Adipocyte (in vitro differentiated cells): ENCODE measurements at regions not wholly inside any gene's neighbourhood (a gene's known extent, or its start where the extent isn't known, plus 50 kb on each side); places are given as distances from the start of the nearest gene placed in this dataset.

Experiments used
- DNase-seq: peaks from one replicate; pipeline ENCODE4 v3.0.0-alpha.2; 2015; ENCODE audit warnings: low read depth
- H3K27me3 ChIP-seq: replicated peaks from 2 replicates; pipeline ENCODE4 v1.7.0; 2013; ENCODE audit warnings: mild to moderate bottlenecking, low read length, moderate library complexity; ENCODE audit not compliant: control insufficient read depth, insufficient read depth
- H3K36me3 ChIP-seq: 2 replicates; pipeline ENCODE4 v1.7.0; 2013; ENCODE audit warnings: low read length, mild to moderate bottlenecking, moderate library complexity; ENCODE audit not compliant: control insufficient read depth, insufficient read depth, severe bottlenecking
- H3K4me1 ChIP-seq: 2 replicates; pipeline ENCODE4 v1.7.0; 2013; ENCODE audit warnings: mild to moderate bottlenecking, low read length, moderate library complexity; ENCODE audit not compliant: control insufficient read depth, insufficient read depth
- H3K4me3 ChIP-seq: 2 replicates; pipeline ENCODE4 v1.7.0; 2013; ENCODE audit warnings: mild to moderate bottlenecking, low read length, moderate library complexity
- H3K9ac ChIP-seq: 2 replicates; pipeline ENCODE4 v1.7.0; 2013; ENCODE audit warnings: mild to moderate bottlenecking, low read length, moderate library complexity
- H3K9me3 ChIP-seq: 2 replicates; pipeline ENCODE4 v1.7.0; 2013; ENCODE audit warnings: mild to moderate bottlenecking, low read length, moderate library complexity; ENCODE audit not compliant: control insufficient read depth

DNA sequence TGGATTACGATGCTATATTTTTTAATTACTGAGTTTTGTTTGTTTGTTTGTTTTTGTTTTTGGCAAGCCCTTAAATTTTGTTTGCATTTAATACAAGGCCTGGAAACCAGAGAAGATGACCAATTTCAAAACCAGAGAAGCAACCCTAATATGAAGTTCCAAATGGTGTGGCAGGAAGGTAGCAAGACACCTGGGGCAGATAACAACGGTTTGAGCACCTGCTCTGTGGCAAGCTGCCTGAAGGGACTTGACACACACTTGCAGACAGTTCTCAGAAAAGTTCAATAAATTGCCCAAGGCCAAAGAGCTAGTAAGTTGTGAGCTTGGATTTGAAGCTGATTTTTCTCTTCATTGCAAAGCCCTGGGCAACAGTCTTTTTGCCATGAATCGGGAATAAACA is 151.2 kb upstream of the UBE2E1 start:
- Histone ChIP-seq H3K36me3 (no peaks in the 10 kb centered on the region), H3K4me1 (peaks cover 8% of the 10 kb centered on the region), H3K4me3 (no peak overlapping the region), H3K9me3 (peaks cover 6% of the 10 kb centered on the region), H3K27me3 (no peaks in the 10 kb centered on the region), H3K9ac (no peak overlapping the region)
- no peak for DNase-seq

DNA sequence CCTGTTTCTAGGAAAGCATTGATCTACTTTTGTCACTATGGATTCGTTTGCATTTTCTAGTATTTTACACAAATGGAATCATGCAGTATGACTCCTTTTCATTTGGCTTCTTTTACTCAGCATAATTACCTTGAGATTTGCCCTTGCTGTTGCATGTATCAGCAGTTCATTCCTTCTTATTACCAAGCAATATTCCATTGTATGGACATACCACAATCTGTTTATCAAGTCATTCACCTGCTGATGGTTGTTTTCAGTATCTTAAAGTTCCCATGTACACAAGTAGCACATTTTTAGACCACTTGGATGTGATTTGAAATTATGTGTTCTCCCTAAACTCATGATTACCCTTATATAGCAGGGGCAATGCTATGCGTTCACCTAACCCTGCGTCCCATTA is 150.0 kb upstream of the UBE2E1 start:
- H3K27me3 ChIP-seq = no peaks in the 10 kb centered on the region
- H3K36me3 ChIP-seq = no peaks in the 10 kb centered on the region
- no peak overlapping the region for H3K4me3 ChIP-seq
- DNase-seq = no peak
- H3K9ac ChIP-seq = no peak overlapping the region
- peaks cover 6% of the 10 kb centered on the region for H3K9me3 ChIP-seq
- H3K4me1 ChIP-seq = peaks cover 4% of the 10 kb centered on the region

DNA sequence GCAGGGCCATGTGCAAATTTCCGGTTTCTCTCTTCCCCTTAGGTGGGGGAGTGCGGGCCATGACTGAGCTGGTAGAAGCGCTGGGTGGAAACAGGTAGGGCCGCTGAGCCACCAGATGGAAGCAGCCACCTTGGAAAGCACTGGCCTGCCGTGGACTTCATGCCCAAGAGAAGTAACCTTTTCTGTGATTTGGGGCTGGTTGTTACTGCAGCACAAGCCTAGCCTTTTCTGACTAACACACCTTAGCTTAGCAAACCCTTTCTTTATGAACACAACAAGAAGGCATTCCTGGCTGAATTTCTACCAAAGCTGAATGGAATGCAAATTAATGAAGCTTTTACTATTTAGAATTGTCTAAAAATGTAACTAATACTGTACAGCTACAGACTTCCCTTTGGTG is 149.6 kb upstream of the UBE2E1 start:
- H3K4me3 ChIP-seq = no peak overlapping the region
- no peak overlapping the region for H3K9ac ChIP-seq
- H3K27me3 ChIP-seq = no peaks in the 10 kb centered on the region
- H3K9me3 ChIP-seq = peaks cover 6% of the 10 kb centered on the region
- DNase-seq = no peak
- no peaks in the 10 kb centered on the region for H3K36me3 ChIP-seq
- H3K4me1 ChIP-seq = no peaks in the 10 kb centered on the region

DNA sequence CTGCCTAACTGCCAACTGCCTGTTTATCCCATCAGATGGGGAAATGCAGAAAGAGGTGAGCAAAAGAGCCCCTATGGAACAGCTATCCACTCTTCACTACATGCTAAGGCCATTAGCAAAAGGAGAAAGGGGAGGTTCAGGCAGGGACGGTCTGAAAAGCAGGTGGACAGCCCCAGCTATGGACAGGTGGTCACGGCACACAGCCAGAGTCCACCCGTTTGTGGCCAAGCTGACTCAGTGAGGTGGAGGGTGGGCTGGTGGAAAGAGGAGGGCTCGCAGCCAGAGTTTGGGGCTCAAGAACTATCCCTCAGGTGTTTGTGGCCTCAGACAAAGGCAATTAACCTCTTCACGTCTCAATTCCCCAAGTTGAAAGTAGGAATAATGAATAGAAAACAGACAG is 148.9 kb upstream of the UBE2E1 start:
- Histone ChIP-seq H3K4me1 (no peaks in the 10 kb centered on the region), H3K4me3 (no peak overlapping the region), H3K36me3 (no peaks in the 10 kb centered on the region), H3K27me3 (no peaks in the 10 kb centered on the region), H3K9ac (no peak overlapping the region), H3K9me3 (peaks cover 6% of the 10 kb centered on the region)
- DNase-seq = no peak

DNA sequence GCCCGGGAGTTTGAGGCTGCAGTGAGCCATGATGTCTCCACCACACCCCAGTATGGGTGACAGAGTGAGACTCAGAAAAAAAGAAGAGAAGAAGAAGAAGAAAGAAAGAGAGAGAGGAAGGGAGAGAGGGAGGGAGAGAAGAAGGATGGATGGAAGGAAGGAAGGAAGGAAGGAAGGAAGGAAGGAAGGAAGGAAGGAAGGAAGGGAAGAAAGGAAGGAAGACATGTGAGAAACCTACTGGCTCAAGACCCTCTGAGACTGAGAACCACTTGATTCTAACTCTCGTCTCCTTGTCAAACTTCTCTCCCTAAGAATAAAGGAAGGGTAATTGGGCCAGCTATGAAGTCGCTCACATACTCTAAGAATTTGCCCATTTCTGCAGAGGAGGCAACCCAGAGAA is 148.1 kb upstream of the UBE2E1 start:
- no peak for DNase-seq
- peaks cover 6% of the 10 kb centered on the region for H3K9me3 ChIP-seq
- H3K9ac ChIP-seq = no peak overlapping the region
- H3K4me1 ChIP-seq = no peaks in the 10 kb centered on the region
- no peaks in the 10 kb centered on the region for H3K36me3 ChIP-seq
- no peaks in the 10 kb centered on the region for H3K27me3 ChIP-seq
- H3K4me3 ChIP-seq = no peak overlapping the region

DNA sequence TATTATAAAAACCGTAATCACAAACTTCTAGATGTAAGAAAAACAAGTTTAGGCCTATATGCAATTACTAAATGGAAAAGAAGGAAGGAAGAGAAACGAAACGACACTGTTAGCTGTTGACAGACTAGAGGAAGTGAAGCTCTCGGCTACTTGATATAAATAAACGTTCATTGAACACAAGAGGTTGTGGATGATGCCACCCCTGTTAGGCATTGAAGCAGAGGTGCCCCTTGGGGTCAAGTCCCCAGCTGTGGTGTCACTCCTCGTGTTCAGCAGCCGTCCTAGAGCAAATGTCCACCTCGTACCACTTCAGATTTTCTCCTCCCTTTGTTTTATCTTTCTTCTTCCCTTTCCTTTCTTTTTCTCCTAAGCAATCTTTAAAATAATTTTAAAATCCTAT is 146.5 kb upstream of the UBE2E1 start:
- H3K9ac ChIP-seq = no peak overlapping the region
- no peak for DNase-seq

DNA sequence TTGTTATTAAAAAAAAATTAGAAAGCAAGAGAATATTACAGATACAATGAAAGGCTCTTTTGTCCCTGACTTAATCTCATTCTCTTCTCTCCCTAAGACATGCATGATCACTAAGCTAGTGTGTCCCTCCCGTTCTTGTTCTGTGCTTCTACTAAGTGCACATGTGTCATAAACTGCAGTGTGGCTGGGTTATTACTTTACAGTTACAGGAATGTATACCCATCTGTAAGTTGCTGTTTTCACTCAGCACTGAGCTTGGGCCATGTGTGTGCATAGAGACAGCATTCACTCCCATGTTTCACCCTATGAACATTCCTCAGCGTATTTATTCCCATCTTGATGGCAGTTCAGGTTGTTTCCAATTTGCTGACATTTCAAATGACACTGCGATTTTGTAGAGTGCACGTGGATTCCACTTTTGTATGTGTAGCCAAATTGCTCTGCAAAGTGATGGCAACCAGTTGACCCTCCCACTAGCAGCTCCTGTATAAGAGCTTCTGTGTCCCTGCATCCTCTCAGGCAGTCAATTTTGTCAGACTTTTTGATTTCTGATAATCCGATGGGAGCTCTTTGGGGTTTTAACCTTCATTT is 145.8 kb upstream of the UBE2E1 start:
- no peak overlapping the region for H3K4me3 ChIP-seq
- DNase-seq = no peak

More for the DNA sequence above, 146.5 kb upstream of the UBE2E1 start:
- Histone ChIP-seq H3K4me3 (no peak overlapping the region), H3K4me1 (peaks cover 7% of the 10 kb centered on the region), H3K9me3 (peaks cover 6% of the 10 kb centered on the region), H3K36me3 (no peaks in the 10 kb centered on the region), H3K27me3 (no peaks in the 10 kb centered on the region)

DNA sequence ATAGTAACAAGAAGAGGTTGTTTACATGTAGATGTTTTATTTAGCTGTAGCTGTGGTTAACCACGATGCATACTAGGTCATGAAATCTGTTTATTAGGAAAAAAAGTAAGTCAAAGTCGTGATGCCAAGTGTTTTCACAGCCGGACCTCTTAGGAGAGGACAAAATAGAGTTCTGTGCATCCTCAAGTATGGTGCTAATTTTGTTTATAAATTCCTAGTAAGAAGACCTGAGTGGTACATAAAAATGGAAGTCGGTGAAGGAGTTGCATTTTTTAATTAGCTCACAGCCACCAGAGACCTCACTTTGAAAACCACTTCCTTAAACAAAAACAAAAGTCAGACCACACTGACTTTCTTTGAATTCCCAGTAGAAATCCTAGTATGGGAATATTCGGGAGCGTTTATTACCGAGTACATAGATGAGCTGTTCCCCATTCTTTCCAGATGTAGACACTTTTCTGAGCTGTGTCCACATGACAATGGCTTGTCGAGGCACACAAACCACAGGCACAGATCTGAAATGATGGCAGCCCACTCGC is 143.6 kb upstream of the UBE2E1 start:
- DNase-seq = no peak
- H3K4me3 ChIP-seq = no peak overlapping the region
- H3K9me3 ChIP-seq = no peaks in the 10 kb centered on the region
- H3K27me3 ChIP-seq = no peaks in the 10 kb centered on the region
- no peak overlapping the region for H3K9ac ChIP-seq
- H3K4me1 ChIP-seq = peaks cover 7% of the 10 kb centered on the region
- H3K36me3 ChIP-seq = no peaks in the 10 kb centered on the region

More for the DNA sequence above, 145.8 kb upstream of the UBE2E1 start:
- H3K9ac ChIP-seq = no peak overlapping the region
- no peaks in the 10 kb centered on the region for H3K27me3 ChIP-seq
- H3K36me3 ChIP-seq = no peaks in the 10 kb centered on the region
- peaks cover 6% of the 10 kb centered on the region for H3K9me3 ChIP-seq
- peaks cover 7% of the 10 kb centered on the region for H3K4me1 ChIP-seq

DNA sequence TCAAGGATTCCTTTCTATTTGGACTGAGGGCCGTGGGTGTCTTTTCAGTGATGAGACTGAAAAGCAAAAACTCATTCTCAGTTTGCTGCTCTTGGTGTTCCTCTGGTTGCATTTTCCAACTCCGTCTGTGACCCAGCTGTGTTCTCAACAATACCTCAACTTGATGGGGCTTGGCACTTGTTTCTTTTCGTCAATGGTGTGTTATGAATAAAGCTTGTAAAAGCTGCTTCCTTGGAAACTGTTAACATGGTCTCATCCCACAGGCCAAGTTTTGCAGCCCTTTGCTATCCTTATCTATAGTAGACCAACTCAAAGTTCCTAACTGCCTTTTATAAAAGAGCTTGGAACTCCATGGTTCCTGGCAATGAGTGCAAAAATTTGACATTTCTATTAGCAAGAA is 142.5 kb upstream of the UBE2E1 start:
- Histone ChIP-seq H3K27me3 (no peaks in the 10 kb centered on the region), H3K4me1 (peaks cover 10% of the 10 kb centered on the region), H3K9ac (no peak overlapping the region), H3K4me3 (no peak overlapping the region), H3K9me3 (no peaks in the 10 kb centered on the region), H3K36me3 (no peaks in the 10 kb centered on the region)
- DNase-seq = no peak

DNA sequence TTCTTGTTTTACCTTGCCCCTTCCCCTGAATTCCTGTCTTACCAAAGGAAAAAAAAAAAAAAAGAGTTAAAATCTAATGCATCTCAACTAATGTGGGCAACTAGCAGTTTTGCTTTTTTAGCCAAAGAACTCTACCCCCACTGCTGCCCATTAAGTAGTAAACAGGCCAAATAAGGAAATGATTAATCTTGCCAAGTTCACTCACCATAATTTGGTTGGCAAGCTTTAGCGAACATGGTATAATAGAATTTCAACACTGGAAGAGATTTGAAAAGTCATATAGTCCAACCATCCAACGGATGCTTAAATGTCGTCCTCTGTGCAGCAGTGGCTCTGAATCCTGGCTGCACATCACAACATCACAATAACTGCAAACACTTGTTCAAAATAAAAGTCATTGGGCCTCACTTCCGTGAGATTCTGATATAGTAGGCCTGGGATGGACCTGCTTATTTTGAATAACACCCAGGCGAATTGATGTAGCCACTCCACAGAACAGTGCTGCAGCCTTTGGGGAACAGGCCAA is 142.0 kb upstream of the UBE2E1 start:
- Histone ChIP-seq H3K4me1 (peaks cover 14% of the 10 kb centered on the region), H3K9ac (no peak overlapping the region), H3K36me3 (no peaks in the 10 kb centered on the region), H3K27me3 (no peaks in the 10 kb centered on the region), H3K9me3 (no peaks in the 10 kb centered on the region), H3K4me3 (no peak overlapping the region)
- no peak for DNase-seq

DNA sequence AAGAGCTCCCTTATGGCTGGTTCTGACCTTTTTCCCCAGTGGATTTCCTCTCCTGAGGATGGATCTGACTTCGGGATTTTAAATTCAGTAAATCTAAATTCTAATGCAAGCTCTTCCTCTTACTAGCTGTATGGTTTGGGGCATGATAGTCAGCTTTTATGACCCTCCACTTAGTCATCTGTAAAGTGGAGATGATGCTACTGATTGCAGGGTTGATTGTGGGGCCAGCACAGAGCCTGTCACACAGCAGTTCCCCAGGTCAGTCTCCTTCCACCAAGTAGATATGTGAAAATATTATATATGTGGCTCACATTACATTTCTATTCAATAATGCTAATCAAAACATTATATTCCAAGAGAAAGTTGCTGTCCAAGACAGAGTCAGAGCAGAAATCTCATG is 141.3 kb upstream of the UBE2E1 start:
- no peak overlapping the region for H3K4me3 ChIP-seq
- no peaks in the 10 kb centered on the region for H3K36me3 ChIP-seq
- H3K9ac ChIP-seq = no peak overlapping the region
- no peaks in the 10 kb centered on the region for H3K27me3 ChIP-seq
- peaks cover 21% of the 10 kb centered on the region for H3K4me1 ChIP-seq
- no peak for DNase-seq
- H3K9me3 ChIP-seq = no peaks in the 10 kb centered on the region

DNA sequence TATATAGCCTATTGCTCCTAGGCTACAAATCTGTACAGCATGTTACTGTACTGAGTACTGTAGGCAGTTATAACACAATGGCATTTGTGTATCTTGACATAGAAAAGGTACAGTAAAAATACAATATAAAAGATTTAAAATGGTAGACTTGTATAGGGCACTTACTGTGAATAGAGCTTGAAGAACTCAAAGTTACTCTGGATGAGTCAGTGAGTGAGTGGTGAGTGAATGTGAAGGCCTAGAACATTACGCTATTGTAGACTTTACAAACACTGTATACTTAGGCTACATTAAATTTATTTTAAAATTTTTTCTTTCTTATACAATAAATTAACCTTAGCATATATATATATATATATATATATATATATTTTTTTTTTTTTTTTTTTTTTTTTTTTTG is 140.0 kb upstream of the UBE2E1 start:
- Histone ChIP-seq H3K4me1 (peaks cover 21% of the 10 kb centered on the region), H3K4me3 (no peak overlapping the region), H3K9me3 (no peaks in the 10 kb centered on the region), H3K36me3 (no peaks in the 10 kb centered on the region), H3K27me3 (no peaks in the 10 kb centered on the region), H3K9ac (no peak overlapping the region)
- no peak for DNase-seq
